NCI-H1092 (cell line): ENCODE measurements at regions not wholly inside any gene's neighbourhood (a gene's known extent, or its start where the extent isn't known, plus 50 kb on each side); places are given as distances from the start of the nearest gene placed in this dataset.
"Not testable (repeated sequence)": the region's sequence is repeated elsewhere in the genome, so short reads cannot be mapped to it uniquely, and the experiment has no call there.

Experiments
- DNase-seq: peaks from one replicate; lab custom pipeline; 2025; lab: John Stamatoyannopoulos, UW

DNA sequence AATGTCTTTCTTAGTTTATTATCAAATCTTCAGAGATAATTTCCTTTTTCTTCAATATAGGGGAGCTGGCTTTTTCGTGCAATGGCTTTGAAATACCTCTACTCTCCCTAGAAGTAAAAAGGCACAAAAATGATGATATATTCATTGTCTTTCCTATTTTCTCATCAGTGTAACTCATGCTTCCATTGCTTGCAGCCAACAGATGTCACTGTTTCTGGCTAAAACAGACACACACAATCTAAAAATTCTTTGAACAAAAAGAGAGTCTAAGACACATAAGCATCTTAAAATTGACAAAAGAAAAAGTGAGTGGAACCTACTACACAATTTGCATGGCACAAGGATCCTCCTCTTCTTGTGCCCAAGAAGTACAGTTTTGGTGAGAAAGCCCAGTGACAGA lies 448.7 kb upstream of the VRK2 start:
- no peak for DNase-seq

DNA sequence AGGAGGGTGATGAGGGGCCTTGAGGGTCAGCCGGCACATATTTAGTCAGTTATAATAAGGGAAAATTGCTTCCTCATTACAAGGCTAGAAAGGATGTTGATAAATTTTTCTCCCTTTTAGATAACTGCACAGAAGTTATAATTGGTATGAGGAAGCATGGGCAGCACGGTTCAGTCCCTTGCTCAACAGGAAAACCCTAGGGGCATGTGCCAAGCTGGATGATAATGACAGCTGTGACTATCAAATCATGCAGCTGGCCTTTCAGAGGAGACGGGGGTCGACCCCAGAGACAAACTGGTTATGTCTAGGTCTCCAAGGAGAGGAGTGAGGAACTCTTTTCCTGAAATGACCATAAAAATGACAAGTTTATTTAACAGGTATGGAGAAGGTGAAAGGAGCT lies 448.1 kb upstream of the VRK2 start:
- DNase-seq, result no peak

DNA sequence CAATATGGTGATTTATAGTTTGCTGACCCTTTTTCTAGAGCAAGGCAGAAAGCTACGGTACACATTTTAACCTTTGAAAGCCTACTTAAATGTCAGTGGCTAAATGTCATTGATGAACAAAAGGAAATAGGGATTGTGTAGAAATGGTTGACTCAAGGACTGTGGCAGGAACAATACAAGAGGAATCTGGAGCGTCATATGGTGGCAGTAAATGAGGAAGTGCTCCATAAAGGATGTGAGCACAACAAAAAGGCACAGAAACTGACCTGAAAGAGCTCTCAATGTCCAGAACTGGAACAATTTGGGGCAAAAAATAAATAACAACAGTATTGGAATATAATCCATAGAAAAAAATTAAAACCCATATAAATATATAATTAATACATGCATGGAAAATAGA lies 443.9 kb upstream of the VRK2 start:
- no peak for DNase-seq

DNA sequence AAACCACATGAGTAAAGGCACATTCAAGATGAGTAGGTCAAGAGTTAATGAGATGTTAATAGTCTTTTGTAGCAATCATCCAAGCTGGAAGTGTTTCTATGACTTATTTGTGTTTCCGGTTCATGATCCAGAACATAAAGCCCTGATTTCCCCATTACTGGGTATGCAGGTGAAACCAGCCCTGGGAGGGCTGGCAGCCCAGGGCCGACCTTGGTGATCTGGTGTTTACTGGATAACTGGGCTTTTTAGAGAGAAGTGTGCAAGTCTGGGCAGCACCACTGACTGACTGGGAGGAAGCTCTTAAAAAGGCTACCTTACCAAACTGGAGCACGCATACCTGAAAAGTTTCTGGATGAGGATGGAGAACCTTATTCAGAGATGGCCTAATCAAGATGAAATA lies 431.6 kb upstream of the VRK2 start:
- no peak for DNase-seq

DNA sequence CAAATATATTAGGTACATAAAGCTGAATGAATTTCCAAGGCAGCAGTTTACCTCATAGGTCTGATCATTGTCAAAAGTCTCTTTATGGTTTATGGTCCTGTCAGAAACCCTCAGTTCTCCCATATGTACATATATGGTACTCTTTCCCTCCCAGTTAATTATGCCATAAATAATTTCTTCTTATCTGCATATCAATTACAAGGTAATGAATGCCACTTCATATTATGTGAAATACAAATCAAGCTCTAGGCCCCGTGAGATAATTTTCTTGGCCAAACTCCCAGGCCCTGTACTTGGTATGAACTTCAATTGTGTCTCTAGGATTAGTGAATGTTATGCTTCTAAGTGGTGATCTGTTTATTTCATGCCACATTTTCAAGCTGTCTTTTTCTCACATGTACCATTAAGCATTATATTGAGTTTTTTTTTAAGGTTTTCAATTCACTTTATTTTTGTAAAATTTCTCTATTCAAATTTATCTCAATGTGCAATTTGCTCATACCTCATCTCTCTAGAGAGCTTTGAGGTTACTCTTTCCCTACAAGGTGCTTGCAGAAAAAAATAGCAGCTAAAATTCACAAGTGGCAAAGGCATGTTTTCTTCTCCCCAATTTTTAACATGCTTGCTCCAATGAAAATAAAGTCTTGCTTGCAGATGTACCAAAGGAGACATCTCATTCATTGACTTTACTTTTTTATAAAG lies 430.6 kb upstream of the VRK2 start:
- DNase-seq, result no peak

DNA sequence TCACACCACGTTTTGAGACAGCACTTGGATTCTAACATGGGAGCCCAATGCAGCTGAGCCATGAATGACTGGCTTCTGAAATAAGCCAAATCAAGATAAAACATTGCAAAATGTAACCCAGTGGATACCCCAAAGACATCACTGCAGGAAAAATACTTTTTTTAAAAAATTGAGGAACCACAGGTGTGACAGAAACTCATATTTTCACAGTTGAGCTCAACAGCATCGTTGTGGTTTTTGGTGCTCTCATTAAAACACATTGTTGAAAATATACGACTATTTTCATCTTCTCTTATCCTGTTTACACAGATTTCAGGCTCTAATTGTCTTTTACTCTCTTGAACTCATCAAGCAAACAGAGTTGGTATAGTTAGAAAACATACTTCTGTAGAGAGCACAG lies 429.3 kb upstream of the VRK2 start:
- no peak for DNase-seq

DNA sequence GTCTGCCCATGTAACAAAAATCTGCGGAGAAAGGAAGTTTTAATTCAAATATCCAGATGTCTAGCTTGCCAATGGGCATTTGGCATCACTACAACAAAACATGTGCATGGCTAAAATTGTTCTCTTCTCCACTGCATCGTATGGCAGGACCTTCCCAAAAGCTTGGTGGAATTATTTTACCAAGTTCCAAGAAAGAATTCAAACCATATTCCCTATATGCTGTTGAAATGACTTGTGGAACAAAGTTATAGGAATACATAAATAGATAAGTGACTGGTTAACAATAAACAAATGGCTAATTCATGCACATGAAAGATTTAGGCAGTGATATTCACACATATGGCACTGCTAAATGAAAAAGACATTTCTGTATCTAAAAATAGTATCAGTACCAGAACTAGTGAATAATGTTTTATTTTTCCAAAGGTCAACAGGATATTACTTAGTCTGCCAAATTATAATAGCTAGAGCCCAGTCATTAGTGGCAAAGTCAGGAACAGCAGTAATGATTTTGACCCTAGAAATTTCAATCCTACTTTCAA lies 425.4 kb upstream of the VRK2 start:
- no peak for DNase-seq

DNA sequence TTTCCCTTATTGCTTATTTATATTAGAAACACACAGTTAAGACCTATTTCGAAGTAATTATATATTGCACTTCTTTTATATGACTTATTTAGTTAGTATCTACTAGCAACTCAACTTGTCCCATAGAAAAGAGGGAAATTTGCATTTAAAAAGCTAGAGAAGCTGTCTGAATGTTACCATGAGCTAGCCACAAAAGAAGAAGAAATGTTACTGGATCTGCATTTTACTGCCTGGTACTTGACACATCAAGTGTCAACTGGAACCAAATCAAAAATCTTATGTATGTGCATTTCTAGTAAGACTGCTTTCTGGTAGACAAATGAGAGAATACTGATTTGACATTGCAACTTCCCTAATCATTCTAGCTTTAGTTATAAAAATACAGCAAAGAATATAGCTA lies 424.6 kb upstream of the VRK2 start:
- DNase-seq, result no peak

DNA sequence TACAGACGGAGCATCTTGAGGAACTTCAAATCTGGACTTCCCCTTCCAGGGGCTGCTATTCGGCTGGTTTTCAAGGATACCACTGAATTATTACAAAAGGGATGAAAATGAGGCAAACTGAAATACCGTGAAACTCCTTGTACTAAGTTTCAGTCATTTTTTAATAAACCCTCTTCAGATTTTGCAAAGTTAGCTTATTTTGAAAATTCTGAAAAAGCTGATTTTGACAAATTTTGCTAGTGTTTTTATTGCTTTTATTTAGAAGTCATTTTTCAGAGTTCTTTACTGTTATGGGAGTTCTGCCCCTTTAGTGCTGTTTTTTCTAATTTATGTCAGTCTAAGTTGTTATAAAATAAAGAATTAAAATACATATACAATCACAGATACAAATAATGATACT lies 390.4 kb upstream of the VRK2 start:
- no peak for DNase-seq

DNA sequence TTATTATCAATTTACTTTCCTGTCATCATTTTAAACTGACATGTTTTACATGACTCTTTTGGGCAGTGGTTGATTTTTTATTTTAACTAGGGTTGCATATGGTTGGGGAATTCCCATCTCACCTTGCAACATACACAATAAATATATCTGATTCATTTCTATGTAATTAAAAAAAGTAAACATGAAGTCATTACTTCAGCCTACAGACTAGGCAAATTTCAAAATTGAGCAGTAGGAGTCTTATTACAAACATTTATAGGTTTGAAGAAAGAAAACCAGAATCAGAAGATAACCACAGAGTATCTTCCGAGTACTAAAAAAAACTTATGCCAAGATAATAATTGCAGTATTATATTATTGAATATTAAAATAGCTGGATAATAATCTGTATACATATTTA lies 377.0 kb upstream of the VRK2 start:
- no peak for DNase-seq

DNA sequence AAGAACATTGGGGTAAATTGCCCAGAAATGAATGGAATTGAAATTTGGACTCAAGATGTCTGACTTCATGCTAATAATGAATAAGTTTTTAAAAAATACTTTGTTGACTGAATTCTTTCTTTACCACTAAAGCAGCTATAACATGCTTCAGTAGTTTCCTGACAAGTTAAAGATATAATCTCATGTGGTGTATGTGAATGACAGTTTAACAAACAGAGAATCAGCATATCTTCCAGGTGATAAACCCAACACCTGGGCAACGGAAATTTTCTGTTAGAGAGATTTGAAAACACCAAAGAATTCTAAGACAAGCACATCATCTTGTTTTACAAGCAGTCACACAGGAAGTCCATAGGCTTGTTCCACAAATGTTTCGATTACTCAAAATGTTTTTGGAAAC lies 372.6 kb upstream of the VRK2 start:
- DNase-seq, result no peak

DNA sequence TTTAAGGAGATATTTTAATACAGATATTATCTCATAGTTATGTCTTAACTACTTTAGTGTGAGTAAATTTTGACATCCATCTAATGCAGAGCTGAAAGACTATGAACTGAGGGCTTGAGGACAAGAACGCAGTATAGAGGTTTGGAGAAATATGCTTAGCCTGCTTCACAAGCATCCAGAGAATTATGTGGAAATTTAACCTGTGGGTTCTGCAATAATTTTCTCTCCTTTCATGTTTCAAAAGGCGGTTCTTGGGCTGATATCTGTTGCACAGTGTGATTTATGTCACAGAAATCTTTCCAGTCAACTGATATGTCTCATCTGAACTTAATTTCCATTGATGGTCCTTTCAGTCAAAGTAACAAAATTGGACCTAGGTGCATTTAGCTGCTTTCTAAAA lies 371.9 kb upstream of the VRK2 start:
- no peak for DNase-seq

DNA sequence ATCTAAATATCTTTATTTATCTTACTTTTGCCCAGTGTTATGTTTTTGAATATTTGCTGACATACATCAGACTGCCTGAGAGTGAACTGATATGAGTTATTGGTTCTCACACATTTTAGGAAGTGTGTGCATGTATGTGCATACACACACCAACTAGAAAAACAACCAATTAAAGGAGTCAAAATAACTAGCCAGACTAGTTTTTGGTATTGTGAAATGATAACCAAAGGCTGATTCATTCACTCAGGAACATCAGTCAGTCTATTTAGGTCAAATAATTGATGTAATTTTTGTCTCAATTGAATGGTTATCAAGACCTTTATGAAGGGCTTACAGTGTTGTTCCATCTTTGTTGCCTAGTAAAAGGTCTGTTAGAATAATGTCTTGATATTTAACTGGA lies 369.3 kb upstream of the VRK2 start:
- no peak for DNase-seq

DNA sequence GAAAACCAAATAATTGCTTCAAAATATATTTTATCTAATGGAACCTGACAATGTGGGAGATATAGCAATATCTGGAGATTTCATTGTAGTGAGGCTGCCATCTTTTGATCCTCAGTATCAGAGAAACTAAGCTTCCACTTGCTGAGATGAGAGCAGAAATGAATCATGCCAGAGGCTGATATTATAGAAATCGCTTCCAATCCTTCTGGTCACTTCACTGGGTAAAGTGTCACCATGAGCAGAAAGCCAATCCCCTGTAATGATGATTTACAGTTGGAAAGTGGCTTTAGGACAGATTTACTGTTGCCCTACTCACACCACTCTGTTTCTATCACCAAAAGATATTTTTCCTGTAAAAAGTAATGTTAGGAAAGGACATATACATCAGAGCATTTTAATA lies 365.0 kb upstream of the VRK2 start:
- DNase-seq, result no peak

DNA sequence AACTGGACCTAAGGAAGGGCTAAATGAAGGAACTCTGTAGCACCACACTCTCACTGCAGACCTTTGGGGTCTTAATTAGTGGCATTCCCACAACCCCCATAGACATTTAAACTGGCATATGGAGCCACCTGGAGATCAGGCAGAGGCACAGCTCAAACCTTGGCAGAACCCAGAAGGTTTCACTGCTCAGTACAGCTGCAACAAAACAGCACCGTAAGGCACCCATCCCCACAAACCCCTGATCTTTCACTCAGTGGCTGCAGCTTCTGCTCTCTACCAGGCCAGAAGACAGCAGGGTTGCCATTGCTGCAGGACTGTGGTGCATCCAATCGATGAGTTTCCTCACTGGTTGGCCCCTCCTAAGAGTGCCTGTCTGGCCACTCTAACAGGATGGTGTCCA lies 361.6 kb upstream of the VRK2 start:
- no peak for DNase-seq

DNA sequence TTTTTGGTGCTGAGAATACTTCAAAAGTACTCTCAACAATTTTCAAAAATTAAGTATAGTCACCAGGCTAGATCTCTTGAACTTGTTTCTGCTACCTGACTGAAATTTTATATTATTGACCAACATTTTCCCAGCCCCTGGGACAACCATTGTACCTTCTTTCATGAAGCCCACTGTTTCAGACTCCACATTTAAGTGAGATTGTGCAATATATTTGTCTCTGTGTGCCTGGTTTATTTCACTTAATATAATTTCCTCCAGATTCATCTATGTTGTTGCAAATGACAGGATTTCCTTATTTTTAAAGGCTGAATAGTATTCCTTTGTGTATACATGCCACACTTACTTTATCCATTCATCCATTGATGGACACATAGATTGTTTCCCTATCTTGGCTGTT lies 354.2 kb upstream of the VRK2 start:
- DNase-seq, result no peak

DNA sequence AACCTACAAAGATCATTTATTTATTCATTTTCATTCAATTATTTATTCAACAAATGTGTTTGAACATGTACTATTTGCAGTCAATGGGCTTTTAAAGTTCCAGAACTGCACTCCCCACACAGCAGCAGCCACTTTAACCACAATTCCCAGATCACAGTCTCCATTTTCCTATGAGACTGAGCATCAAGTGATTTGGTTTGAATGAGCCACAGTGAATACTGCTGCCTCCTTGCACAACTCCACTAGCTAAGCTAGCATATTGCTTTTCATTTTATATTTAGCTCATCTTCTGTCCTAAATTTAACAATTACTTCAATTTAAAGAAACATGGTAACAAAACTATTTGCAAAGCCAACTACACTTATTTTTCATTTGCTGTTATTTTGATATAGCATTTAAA lies 353.4 kb upstream of the VRK2 start:
- DNase-seq, result no peak

DNA sequence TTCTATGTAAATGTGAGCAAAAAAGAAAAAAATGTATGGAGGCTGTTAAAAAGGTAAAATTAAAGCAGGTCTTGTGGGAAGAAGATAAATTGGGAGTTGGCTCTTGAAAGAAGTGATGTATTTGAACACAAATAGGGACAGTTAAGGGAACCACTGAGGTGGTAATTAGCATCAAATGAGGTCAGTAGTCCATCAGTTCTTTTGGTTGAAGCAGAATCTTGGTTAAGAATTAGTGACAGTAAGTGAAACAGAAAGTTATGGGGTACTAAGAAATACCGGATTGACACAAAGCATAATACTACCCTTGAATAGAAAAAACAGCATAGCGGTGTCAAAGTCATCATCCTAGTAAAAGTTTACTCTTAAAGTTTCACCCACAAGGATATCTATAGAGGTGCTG lies 352.6 kb upstream of the VRK2 start:
- DNase-seq, result no peak

DNA sequence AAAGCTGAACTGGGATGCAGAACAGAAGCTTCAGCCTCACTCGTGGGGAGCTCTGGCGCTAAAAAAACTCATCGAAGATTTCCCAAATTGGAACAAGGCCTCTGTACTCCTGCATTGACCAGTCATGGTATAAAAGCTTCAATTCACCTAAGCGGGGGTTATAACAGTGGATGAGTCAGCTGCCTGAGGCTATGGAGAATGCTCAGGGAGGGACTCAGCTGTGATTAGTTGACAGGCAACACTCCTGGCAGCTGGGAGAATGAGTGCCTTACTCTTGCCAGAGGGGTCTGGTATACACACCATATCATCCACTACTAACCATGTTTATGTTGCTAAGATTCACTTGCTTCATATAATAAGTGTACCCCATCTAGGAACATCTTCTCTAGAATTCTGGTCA lies 350.6 kb upstream of the VRK2 start:
- no peak for DNase-seq

DNA sequence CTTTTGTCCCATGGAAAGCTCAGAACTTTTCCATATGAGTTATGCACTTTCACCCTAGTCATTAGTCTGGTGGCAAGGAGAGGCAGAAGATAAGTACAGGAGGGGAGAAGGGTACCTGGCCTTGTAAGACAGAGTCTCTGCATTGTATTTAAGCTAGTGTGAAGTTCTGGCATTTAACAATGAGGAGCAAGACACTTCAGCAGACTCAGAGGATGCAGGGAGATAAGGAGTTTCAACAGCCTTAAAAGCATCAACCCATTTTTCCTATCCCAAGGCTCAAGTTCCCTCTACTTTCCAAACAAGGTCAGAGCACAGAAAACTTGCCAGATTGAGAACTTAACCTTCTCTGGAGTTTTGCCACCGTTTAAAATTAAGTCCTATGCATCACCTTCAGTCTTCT lies 348.2 kb upstream of the VRK2 start:
- no peak for DNase-seq

DNA sequence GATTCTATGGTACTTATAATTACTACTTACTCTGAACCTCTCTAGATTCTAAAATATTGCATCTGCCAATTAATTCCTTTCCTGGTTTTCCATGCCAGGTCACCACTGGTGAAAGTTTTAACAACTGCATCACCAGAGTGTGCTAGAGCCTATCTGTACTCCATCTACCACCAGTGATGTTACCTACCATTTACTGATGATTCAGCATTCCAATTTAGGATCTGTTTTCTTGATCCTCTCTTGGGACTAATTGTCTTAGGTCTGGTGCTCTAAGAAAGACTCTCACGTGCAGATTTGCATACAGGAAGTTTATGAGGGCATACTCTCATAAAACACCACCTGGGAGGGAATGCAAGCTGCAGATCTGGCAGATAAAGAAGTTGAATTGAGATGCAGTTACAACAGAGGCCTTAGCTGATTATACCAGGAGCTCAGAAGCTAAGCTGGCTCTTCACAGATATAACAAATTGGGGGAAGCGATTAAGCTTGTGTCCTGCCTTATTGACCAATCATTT lies 347.6 kb upstream of the VRK2 start:
- no peak for DNase-seq

DNA sequence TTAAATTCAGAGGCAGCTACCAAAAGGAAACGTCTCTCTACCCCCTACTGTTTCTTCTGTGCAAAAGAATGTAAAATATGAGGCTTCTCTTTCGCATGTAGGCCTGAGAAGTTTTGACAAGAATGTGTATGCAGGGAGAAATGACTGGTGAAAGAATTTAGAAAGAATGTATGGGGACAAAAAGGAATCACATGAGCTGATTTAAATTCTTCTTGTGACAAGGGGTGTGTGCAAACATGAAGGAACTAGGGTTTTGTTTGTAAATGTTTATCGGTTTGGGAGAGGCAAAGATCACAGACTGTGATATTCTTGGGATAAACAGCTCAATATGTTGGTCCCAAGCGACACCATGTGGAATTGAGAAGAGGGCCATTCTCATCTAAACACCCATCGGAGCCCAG lies 345.2 kb upstream of the VRK2 start:
- DNase-seq, result no peak

DNA sequence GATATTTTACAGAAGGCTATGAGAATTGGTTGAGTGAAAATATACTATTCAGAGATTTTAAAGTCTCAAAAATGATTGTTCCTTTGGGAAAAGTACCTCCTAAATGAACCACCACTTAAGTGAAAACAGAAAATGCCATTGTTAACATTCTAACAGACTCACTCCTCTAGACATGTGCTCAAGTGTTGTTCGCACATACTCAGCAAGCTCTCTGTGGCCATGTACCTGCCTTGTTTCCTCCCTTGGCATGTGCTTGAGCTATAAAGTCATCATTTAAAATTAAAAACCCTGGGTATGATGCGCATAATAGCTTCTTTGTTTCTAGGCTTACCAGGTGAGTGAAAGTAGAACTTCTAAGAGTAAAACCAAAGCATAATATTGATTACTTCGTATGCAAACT lies 343.2 kb upstream of the VRK2 start:
- DNase-seq, result no peak

DNA sequence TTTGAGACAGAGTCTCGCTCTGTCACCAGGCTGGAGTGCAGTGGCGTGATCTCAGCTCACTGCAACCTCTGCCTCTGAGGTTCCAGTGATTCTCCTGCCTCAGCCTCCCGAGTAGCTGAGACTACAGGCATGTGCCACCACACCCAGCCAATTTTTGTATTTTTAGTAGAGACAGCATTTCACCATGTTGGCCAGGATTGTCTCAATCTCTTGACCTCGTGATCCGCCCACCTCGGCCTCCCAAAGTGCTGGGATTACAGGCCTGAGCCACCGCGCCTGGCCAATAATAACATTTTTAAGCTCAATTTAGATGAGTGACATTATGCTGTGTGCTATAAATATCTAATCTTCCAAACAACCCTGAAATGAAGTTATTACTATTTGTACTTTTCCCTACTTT lies 338.8 kb upstream of the VRK2 start:
- DNase-seq, result not testable (repeated sequence)
